ENCODE measurements at regions not wholly inside any gene's neighbourhood (a gene's known extent, or its start where the extent isn't known, plus 50 kb on each side); places are given as distances from the start of the nearest gene placed in this dataset.

DNA sequence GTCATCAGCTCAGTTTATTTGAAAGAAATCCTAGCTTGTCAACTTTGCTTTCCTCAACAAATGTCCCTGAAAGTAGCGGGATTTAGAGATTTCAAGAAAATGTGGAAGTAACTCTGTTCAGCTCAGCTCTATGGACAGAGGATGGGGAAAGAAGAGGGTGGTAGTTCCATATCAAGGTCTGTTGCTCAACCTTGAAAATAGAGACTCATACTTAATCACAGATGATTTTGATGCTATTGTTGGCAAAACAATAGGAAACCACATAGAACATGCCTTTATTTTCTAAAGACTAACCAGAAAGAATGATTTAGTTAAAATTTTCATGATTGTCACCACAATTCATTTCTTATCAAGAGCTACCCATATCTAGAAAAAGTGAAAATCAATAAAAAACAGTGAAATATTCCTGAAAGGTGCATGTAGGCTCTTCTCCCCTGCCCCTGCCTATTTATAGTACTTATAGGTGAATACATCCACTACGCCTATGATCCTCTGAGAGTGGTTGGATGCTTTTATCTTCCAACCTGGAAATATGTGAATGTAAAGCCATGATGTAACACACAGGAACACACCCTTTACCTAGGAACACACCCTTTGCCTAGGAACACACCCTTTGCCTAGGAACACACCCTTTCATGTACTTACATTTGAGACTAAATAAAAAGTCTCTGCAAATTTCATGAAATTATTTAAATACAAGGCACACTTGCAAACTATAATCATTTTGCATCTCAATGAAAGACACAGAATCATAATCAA lies 65.8 kb downstream of the ETAA1 start:
- no peak for DNase-seq

DNA sequence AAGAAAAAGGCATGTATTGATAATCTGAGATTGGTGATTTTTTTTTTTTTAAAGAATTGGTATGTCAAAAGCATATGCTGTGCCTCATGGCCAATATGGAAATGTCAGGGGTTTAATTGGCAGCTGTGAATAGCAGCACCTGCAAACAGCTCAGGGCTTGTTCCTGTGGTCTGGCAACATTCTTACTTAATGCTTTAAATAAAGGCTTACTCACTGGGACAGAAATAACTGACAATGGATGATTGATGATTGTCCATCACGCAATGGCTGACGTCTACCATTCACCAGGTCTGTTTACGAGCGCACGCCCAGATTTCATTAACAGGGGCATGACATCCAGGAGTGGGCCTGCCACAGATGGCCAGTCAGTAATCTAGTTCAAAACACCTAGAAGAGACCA lies 66.7 kb downstream of the ETAA1 start:
- no peak for DNase-seq

DNA sequence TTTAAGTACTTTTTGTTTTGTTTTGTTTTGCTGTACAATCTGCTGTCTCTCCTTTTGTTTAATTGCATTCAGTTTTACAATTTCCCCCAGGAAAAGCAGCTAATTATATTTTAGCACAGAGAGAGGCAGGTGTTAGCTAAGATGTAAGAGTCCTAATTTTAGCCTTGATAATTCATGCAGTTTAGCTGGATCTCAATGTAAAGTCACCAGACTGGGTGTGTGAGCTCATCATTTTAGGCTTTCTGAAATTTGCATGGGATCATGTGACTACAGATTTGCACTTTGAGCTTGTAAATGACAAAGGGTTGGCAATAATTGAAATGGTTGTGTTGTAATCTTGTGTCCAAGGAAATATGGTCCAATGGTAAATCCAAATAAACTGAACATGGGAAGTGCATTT lies 68.5 kb downstream of the ETAA1 start:
- DNase-seq = no peak

DNA sequence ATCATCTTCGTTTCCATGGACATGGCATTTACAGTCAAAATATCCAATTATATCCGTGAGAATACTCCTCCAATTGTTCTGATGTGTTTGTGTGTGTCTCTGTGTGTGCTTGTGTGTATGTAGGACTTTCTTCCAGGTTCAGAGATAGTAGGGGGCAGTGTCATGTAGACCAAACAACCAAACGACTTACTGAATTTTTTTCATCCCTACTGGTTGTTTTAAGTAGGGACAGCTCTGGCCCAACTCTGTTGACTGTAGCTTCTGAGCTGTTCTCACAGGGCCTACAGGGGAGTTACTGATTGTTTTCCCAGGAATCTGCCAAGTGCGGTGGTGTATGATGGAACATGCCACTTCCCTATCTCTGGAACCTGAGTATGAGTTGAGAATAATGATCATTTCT lies 69.6 kb downstream of the ETAA1 start:
- DNase-seq = no peak

DNA sequence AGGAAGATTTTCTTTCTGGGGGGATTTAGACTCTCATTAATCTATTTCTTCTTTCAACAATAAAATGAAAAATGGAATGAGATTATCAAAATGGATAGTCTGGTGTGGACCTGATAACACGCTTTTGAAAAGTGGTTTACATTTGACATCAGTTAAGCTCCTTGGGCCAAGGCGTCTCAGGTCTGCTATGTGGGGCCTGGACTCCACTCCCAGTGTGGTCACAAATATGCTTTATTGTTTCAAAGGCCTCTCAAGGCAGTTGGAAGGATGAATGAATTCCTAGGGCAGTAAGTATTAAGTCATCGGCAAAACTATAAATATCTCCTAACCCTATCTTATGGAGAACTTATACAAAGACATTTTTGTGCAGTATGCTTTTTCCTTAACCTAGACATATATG lies 74.5 kb downstream of the ETAA1 start:
- DNase-seq = no peak

DNA sequence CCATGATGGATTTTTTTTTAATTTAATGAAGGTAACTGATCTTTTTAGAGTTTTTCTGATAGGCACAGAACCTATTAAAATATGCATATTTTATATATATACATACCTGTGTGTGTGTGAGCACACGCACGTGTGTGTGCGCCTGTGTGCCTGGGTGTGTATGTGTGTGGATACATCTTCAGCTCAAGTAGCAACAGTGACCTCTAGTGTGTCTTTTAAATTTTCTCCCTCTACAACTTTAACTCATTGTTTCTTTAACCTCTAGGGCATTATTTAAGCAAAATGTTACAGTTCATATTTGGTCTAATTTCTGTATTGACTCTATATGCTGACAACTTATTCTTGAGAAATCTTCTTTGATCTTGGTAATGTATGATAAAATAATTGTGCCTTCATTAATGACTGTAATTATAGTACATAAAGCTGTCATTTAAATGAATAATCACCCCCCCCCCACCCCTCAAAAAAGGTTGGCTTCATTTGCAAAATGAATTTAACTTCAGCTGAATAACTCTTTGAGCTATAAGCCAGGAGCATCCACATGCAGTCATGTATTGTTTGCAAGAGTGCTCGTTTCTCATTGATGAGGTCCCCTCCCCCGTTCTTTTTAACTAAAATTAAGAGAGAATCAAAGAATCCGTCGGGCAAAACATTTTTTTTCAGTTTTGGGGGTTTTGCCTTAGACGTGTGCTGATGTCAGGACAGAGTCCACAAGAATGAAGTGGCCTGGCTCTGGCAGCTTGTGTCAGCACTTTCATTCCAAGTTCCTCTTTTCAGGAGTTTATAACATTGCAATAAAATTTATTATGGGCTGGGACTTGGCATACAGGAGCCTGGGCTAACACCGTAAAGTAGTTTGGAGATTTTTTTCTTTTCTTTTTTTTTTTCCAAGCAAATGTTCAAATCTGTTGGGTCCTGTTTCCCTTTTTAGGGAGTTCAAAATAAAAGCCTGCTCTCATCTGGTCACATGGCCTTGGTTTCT lies 80.0 kb downstream of the ETAA1 start:
- no peak for DNase-seq

DNA sequence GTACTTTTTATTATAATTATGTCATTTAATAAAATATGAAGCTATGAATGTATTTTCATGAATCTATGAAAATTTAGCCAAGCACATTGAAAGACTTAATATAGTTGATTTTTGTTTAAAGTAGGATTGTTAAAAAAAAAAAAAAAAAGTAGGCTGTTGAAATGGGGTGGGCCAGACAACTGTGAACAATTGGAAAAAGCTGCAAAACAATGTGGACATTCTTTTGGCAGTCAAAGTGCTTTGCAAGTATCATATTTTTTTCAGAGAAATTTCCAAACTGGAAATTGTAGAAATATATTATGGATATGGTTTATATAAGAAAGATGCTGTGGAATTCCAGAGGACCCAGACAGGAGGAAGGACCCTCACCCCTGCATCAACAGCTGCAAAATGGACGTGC lies 82.1 kb downstream of the ETAA1 start:
- DNase-seq = no peak

DNA sequence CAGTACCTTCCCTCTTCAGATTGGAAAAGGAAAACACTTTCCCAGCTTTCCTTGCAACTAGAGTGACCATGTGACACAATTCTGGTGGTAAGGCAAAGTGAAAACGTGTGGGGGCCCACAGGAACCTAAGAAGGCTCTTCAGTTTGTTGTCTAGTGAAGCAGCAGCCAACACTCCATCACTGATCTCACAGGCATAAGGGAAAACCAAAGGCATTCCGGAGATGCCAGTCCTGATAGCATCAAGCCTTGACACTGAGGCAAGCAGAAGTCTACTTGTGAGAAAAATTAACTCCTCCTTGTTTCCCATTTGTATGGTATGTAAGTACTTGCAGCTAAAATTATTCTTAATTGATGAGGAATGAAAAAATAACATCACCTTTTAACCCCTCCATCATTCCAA lies 88.3 kb downstream of the ETAA1 start:
- DNase-seq = no peak

DNA sequence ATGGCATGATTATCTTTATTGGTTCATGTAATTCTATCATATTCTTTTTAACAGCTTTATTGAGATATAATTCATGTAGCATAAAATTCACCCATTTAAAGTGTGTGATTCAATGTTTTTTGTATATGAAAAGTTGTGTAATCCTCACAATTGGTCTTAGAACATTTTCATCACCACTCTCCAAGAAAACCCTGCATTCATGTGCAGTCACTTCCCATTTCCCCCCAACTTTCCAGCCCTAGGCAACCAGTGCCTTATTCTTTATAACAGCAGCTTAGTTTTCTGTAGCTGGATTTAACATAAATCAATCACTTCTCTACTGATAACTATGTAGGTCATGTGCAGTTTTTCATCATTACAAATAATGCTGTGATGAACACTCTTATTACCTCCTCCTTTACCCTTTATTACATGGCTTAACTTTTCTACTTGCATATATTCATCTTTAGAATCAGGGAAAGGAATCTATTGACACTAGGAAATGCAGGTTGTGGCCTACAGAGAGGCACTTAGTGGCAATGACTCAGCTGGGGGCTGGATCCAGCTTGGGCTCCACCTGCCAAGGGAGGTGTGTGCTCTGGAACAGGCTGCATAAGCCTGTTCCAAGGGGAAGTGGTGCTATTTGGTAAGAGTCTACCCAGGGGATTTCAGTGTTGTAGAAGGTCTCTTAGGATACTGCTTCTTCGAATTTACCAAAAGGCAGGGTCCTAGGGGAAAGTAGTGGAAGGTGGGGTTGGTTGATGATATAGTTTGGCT lies 89.1 kb downstream of the ETAA1 start:
- no peak for DNase-seq

DNA sequence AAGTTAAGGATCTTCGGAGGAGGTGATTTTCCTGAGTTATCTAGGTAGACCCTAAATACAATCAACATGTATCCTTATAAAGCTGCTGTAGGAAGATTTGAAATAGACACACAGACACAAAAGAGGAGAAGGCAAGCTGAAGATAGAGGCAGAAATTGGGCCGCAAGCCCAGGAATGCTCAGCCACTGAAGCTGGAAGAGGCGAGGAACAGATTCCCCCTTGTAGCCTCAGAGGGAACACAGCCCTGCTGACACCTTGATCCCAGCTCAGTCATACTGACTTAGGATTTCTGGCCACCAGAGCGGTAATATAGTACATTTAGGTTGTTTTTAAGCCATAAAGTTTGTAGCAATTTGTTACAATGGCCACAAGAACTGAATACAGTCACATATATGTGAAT lies 90.9 kb downstream of the ETAA1 start:
- no peak for DNase-seq

DNA sequence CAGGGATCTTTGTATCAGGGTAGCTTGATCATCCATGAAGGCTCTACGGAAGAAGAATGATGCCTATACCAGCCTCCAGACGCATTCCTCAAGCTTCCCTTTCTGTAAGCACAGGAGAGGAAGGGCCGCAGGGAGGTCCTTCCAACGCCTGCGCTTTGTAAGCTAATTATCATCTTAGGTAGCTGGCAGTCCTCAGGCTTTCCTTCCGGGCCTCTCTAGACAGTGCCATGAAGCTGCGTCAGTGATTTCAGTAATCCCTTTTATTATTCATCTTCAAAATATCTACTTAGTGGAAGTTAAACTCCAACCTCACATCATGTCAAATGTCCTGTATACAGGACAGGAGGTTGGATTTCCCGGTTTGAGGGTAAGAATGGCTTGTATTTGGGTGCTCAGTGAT lies 92.3 kb downstream of the ETAA1 start:
- no peak for DNase-seq

DNA sequence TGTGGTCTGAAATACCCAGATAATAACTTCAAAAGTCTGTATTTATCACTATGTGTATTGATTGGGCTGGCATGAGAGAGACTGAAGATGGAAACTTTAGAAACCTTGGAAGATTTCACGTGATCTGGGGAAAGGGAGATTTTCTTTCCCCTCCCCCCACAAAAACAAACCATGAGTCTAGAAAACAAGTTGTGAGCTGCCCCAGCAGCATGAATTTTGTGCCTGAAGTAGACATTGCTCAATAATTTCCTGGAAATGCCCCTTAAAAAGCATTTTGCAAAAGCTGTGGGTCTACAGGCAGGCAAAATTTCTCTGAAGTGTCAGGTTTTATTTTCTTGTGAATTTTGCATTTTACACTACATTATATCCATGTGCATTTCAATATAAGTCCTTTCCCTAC lies 101.8 kb downstream of the ETAA1 start:
- DNase-seq = no peak

DNA sequence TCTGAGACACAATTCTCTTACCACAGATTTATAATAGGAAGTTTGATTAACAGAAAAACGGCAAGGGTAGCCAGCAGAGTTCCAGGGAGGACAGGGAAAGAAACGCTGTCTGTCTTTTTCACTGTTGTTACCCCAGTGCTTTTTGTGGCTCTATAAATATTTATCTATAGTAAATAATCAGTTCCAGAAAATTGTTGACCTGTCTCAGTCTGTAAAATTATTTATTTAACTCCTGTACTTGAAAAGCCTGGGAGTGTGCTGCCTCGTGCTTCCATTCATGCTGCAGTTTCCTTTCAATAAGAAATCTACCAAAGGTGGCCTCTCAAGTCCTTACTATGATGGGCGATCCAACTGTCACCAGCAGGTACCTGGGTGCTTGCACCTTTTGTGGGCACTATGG lies 102.9 kb downstream of the ETAA1 start:
- no peak for DNase-seq

DNA sequence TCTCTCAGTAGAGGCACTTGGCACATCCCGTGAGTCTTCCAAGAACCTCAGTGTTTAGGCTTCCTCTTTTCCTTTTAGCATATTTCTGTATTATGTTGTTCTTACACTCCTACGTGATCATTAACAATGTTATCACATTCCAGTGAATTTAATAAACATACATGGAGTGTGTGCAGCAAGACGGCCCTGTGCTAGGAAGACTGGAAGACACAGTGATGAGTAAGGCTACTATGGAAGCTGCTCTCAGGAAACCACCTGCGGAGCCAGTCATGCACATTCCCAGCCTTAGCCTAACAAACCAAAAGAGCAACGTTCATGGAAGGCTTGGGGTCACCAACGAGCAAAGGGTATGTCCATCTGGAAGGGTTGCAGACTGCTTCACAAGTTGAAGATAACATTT lies 103.4 kb downstream of the ETAA1 start:
- no peak for DNase-seq

DNA sequence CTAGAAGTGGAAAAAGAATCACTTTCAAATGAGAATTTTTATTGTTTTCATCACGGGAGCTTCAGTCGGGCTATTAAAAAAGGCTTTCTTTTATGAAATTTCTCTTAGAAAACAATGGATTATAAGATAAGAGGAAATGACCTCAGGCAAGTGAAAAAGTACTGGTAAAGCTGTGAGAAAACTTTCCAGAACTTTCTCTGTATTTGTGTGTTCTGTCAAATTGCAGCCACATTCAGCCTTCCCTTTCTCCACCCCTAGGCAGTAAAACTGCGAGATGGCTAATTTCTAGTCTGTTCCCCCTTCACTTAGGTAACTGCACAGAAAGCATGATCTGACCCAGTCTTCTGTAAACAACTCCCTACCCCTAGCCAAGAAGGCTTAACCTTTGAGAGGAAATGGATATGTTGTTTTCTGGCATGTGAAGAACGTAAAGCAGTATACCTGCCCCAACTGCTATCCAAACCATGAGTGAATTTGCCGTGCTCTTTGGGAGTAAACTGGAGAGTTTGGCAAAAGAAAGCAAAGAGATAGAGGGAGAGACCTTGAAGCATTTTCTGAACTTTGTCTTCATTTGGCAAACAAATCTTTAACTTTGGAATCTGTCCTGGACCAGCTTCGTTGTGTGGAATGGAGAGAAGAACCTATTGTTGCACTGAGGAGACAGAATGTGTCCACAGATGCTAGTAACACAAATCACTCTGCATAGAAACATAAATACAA lies 105.4 kb downstream of the ETAA1 start:
- DNase-seq = no peak

DNA sequence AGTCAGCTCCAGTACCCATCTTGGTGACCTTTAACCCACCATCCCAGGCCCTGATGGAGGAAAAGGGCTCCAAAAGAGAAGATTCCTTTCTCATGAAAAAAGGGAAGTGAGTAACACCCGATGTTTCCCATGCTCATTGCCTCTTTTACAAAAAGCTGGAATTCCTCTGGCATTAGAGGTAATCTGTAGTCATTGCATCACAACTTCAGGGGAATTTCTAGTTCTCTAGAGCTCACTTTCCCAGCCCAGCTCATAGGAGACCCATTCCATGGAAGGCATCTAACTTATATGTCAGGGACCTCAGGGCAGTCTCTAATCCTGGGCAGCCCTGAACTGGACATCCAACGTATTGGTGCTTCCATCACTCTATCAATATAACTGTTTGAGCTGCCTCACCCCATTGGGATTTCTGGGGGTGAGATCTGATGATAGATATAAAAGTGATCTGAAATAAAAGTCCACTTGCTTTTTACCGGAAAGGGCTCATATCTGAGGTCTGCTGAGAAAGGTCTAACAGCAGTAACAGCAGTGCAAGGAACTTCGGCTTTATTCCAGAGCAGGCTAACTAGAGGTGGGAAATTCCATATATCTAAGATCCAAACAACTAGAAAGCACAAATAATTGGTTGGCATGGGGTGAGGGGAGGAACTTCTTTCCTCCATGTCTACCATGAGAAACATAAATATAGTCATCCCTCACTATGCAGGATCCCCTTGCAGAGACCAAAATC lies 106.1 kb downstream of the ETAA1 start:
- DNase-seq = no peak

DNA sequence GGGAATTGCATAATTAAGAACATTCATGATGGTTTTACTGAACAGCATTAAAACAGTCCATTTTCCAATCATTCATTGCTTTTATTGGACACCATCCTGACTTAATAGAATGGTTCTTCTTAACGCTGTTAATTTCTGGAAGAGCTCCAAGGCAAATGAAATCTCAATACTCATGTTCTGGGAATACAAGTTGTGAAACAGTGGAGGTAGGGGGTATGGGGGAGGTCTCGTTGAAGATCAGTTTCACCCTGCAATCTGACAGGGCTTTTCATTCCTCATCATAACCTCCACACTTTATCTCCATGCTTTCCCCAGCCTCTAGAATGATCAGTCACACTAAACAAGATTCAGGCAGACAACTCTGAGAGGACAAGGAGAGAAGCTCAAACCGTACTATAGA lies 113.6 kb downstream of the ETAA1 start:
- no peak for DNase-seq

DNA sequence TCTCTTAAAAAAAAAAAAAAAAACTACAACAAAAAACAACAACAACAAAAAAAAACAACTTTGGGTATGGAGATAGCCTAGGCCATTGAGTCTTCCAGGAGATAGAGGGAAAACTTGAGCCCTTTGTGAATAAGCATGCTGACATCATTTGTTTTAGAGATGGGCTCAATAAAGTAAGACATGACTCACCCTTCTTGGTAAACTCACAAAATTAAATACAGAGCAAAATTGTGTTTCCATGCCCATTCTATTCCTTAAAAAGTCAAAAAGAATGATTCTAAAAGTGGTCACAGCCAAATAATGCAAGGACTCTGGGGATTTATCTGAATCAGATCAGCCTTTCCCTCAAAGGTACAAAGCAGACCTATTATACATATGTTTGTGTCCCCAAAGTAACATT lies 117.4 kb downstream of the ETAA1 start:
- no peak for DNase-seq

DNA sequence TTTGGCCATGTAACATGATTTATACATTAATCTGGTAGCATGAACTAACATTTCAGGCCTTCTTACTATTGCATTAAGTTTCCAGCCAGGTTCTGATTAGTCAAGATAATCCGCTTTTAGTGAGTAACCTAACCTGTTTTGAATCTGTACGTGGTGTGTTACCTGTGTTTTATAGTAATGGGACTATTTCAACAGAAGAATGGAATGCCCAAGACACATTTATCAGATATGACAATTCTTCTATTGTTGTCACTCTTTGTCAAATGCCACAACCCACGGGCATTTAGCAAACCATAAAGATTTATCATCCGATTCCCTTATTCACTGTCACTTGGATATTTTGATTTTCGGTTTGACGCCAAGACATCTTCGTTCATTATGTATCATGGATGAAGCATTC lies 117.9 kb downstream of the ETAA1 start:
- DNase-seq = no peak

DNA sequence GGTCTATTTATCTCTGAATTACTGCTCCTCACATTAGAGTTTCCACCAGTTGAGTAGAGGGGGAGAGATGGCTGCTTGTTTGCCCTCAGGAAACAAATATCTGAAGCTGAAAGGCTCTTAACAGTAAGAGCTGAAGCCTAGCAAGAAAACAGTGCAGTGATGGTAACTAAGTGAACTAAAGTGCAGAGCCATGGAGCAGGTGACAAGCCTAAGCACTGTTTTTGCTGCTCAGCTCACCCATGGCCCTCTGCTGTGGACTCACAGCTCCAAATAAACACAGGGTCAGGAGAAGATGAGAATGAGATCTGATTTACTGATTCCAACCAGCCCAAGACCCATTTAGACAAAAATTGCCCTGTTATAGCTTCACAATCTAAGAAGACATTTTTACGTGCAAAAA lies 118.4 kb downstream of the ETAA1 start:
- DNase-seq = no peak

DNA sequence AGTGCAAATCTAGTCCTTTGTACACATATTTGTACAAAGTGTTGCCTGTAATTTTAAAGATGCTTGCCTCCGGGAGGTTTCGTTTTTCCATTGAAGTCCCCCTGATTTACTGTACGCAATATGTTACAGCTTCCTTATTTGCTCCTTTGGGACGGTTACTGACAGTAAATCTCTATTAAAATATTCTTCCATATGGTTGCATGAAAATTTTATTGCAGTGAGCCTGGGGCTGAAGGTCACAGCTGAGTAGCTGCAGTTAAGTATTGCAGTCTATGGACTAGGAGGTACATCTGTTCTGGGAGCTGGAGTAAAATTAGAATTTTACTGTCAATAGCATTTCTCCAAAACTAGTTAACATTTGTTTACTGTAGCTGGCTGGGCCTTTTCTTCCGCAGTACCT lies 119.2 kb downstream of the ETAA1 start:
- DNase-seq = no peak

DNA sequence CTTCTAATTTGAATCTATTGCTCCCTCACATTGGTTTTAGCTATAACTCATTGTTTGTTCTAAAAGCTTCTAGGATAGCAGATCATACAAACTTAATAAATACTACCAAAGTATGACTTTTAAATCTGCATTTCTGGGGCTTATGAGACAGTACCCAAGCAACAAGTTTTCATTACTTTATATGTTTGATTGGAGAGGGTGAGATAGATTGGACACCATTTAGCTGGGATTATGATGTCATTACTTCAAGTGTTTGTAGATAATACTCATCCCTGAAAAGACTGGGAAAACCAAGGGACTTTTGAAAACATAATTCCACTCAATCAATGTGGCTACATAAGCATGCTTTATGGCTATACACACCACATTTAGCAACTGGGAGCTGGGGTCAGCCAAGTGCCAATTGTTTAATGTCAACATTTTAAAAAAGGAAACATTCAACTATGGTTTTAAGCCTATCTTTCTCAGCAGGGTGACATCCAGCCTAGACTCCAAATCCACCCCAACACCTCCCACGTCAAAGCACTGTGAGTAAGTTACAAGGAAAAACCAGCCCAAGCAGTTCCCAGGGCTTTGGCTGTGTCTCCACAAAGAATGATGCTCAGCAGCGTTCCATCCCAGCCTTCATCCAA lies 119.9 kb downstream of the ETAA1 start:
- no peak for DNase-seq

All from stimulated activated naive CD4-positive, alpha-beta T cell (primary cell).